Esophagus muscularis mucosa (tissue), 3 donors: ENCODE measurements at regions not wholly inside any gene's neighbourhood (a gene's known extent, or its start where the extent isn't known, plus 50 kb on each side); places are given as distances from the start of the nearest gene placed in this dataset.

Source experiments
- CTCF ChIP-seq, 3 experiments: fragments of 200-600 bp in 2 of 3; fragments of 450-650 bp in 1 of 3; sonication (generic) in 2 of 3; IDR thresholded peaks; one replicate each; pipeline ENCODE4 v1.5.1; 2017 to 2019; ENCODE audit warnings: antibody characterized with exemption in 3 of 3, mild to moderate bottlenecking in 2 of 3, moderate library complexity in 1 of 3
- POLR2A ChIP-seq: fragments of 450-650 bp; IDR thresholded peaks from one replicate; pipeline ENCODE4 v1.6.1; 2017; ENCODE audit warnings: antibody characterized with exemption, moderate library complexity, mild to moderate bottlenecking, low read depth

- TF ChIP-seq CTCF (IDR thresholded peaks at IDR 0.05) (no peak), POLR2A (no peak)
Measured at GRCh38 chr2:66237803-66238379, 197.0 kb upstream of the MEIS1 start.
